ENCODE measurements at regions not wholly inside any gene's neighbourhood (a gene's known extent, or its start where the extent isn't known, plus 50 kb on each side); places are given as distances from the start of the nearest gene placed in this dataset.

- DNase-seq = no peak
Measured at GRCh38 chr2:16140771-16141640, 200.7 kb downstream of the MYCN start.

DNA sequence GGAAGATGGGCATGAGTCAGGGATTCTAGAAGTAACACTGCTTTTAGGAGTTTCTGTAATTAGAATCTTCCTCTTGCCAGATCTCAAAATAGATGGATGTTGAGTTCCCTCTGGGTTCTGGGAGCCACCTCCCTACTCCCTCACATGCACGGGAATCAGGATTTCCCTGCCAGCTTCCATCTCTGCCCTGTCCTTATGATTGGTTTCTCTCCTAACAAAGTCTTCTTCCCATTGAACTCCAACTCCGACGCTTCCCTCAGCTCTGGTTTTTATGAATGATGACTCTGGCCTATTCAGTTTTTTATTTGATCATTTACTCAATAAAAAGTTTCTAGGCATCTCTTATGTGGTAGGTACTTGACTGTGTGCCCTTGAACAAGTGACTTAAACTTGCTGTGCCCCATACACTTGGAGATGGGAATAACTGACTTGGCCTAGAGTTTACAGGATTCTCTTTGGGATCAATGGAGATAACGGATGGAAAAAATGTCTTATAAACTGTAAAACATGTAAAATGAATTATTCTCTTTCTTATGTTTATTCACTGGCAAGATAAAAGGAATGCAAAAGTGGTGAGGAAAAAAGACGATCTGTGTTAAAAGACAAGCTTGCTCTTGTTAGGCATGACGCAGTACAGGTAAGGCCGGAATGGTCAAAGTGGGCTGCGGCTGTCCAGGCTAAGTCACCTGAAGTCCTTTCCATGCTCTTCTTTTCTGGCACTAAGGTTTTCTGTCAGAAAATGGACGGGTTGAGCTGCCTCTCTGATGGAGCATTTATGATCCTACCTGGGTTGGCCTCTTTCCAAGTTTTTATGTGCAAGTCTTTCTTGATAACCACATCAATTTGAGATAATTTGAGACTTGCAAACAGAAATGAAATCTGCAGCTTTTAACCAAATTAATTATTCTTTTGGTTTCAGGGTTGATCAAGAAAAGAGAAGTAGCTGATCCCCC, 199.6 kb downstream of the MYCN start:
- DNase-seq = no peak

- no peak for DNase-seq
Measured at GRCh38 chr2:16138811-16139662, 198.7 kb downstream of the MYCN start.

DNA sequence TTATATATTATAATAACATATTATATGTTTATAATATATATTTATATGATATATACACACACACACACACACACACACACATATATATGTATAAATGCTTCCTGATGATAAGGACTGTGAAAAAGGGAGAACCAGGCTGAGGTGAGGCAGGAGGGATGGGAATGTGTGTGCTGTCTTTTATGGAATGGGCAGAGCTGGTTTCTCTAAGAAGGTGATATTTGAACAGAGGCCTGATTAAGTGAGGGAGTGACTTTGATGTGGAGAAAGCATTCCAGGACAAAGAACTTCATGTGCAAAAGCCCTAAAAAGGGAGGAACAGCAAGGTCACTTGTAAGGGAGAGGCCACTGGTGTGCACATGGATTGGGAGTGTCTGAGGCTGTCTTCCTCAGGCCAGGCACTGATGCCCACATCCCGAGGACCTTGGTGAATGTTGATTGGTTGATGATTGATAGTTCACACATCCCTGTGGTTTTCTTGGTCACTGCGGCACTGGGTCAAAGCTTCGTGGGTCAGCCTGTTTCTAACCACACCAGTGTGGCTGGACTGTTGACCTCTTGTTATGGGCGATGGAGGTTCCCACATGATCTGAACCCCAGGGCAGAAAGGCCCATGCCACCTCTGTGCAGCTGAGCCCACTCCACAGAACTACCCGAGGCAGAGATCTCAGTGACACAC, 196.9 kb downstream of the MYCN start:
- DNase-seq = no peak

DNA sequence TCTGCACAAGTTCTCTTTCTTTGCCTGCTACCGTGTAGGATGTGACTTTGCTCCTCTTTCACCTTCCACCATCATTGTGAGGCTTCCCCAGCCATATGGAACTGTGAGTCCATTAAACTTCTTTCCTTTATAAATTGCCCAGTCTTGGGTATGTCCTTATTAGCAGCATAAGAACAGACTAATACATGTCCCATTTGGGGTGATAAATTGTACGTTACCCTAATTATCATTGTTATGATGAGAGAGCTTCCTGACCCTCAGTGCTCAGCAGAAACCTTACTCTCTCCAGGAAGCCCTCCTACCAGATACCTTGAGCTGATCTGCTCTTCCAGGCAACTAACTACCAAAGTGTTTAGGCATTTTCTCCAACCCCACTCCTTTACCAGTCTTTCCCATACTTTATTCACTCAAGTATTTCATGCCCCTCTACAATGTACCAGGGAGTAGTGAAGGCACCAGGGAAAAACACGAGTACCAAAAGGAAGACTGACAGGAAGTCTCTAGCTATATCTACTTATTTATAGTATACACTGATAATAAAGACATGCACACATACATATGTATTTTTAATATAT, 196.2 kb downstream of the MYCN start:
- no peak for DNase-seq

DNA sequence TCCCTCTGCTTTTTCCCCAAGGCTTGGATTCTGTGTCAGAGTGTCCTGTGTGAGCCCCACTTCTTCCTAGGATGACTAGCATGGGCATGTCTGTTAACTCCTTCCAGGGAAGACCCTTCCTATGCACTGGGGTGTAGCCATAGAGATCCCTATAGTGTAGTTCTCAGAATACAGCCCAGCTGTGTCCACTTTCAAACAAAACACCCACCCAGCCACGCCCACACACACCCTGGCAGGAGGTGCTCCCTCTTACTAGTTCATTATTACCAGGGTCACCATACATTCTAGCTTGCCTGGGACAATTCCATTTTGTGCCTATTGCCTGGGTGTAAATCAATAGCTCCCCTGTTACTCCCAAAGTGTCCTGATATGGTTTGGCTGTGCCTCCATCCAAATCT, 195.6 kb downstream of the MYCN start:
- no peak for DNase-seq

DNA sequence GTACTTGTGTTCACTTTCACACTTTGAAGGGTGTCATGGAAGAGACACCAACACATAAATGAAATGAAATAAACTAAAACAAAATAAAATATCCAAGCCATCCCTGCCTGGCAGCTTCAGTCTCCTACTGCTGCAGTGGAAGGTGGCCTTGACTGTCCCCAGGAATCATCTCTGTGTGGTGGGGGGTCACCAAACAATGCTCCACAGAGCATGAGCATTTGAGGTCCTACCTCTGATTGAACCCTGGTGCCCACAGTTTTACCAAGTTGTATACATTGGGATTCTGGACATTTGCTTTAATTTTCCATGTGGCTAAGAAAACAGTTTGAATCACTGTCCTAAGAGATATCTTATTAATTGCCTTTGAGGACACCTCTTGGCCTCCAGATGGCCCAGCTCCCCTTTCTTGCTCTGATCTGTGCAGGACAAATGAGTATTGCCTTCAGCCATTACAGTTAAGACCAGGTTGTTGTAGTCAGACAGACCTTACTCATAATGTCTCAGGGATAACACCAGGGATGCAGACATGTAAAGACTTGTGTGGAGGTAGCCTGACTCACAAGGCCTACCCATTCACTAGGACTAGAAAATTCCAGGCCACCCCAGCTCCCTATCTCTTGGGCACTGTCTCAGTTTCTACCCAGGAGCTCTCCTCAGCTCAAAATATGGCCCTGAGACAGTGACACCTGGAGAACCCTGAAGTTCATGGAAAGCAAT, 195.0 kb downstream of the MYCN start:
- DNase-seq = no peak

DNA sequence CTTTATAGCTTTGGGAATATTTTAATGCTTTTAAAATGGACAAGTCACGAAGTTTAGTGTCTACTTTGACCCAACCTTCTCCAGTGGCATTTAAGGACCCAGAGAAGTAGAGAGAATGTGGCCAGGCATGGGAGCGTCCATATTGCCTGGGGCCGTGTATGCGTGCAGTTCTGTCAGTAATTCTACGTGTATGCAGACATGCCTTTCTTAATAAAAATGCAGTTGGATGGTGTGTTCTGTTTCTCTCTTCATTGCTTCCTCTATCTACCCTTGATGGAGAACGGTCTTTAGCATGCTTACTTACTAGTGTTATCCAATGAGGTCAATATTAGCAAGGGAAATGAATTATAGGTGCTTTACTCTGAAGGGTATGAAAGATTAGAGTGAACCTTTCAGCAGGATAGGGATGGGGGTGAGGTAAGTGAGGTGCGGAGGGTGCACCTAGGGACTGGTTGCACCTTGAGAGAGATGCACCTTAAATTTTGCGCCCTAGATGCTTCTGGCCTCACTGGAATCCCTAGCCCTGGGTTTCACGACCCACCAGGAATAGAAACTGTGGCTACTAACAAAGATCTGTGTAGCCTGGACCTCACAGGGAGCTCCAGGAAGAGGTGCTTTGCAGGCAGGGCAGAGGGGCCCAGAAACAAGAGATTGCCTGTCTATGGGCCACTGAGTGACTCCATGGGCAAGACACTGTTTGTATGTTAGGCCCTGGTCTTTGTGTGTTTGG, 194.3 kb downstream of the MYCN start:
- DNase-seq = no peak

DNA sequence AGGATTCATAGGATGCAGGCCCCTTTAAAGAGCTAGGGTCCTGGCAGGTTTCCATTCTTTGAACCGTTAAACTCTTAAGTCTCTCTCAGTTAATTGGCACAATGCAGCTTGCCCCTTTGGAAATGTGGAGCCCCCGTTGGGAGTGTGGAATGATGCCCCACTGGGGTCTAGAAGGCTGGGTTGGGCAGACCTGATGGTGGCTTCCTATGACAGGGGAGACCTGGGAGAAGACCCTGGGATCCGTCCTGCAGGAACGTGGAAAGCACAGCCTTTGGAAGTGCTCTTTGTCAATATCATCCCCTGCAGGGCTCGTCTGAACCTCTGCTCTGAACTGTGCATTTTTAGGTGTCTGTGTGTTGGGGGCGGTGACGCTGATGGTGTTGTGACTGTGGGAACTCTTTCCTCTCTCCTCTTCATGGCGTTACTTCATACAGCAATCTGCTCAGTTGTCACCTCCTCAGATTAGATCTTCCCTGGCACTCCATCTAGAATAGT, 190.6 kb downstream of the MYCN start:
- DNase-seq = no peak

DNA sequence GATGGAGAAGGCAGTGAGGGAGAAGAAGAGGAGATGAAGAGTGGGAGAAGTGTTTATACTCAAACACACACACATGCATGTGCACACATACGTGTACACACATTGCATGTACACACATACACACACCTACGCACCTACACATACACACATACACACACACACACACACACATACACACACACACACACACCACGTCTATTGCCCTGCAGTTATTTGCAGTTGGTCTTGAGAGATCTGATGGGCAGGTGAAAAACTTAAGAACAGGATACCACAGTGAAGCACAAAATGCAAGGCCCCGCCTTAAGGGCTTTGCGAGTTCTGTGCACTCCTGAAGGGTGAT, 190.2 kb downstream of the MYCN start:
- no peak for DNase-seq

- DNase-seq = no peak
Measured at GRCh38 chr2:16129716-16130540, 189.6 kb downstream of the MYCN start.

DNA sequence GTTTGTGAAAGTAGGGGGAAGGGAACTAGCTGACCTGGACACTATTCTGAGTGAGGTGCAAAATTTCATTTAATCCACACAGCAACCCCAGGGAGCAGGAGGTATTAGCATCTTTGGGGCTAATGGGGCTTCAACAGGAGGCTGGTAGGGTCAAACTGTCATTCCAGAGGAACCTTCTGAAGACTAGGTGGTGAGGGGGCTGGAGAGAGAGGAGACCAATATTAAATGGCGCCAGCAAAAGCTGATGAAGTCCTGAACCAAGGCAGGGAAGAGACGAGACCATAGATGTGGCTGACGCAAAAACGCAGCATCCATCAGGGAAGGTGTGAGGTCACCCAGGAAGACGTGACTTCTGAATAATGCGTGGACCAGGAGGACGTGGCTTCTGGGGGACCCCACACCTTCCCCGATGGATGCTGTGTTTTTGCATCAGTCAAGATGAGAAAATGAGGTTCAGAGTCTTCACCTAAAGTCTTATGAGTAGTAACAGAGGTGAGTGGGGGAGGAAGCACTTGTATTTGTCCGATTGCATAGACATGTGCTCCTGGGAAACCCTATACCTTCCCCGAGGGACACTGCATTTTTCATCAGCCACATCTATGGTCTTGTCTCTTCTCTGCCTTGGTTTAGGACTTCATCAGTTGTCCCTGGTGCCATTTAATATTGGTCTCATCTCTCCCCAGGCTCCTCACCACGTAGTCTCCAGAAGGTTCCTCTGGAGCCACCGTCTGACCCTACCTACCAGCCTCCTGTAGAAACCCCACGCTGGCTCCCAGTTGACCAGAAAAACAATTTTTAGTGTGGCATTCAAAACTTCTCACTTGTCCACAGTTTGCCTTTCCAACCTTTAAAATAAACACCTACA, 188.6 kb downstream of the MYCN start:
- DNase-seq = no peak

- DNase-seq = no peak
Measured at GRCh38 chr2:16127958-16128357, 187.6 kb downstream of the MYCN start.

DNA sequence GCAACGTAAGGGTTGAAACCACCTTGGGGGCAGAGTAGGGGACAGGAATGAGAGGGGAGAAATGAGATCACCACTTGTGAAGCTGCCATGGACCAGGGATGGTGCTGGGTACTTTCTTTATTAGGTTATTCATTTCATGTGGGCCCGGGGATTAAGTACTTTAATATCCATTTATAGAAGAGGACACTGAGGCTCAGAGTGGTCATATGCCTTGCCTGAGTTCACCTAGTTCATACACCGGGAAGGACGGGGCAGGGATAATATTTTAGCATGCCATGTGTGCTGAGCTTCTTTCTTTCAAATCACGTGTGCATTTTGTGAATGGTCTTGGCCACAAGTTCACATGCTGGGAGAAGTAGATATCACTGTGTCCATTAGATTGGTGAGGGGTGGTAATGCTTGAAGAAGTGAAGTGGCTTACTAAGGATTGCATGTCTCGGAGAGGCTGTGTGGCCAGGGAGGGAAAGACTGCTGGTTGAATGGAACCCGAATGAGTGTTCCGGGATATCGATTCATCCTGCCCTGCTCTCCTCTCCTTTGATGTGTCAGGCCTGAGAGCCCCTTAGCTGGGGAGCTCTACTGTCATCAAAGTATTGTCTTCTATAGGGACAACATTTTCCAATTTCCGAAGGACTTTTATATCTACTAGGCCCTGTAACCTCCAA, 187.1 kb downstream of the MYCN start:
- no peak for DNase-seq

GRCh38 chr2:16126517-16127275, 186.3 kb downstream of the MYCN start:
- DNase-seq = no peak

- DNase-seq = no peak
Measured at GRCh38 chr2:16125614-16126516, 185.5 kb downstream of the MYCN start.
